B cell (primary cell): ENCODE measurements at regions not wholly inside any gene's neighbourhood (a gene's known extent, or its start where the extent isn't known, plus 50 kb on each side); places are given as distances from the start of the nearest gene placed in this dataset.

Experiments
- ATAC-seq: fragments of 200-7000 bp; cut with Tn5 transposase; one replicate; pipeline ENCODE4 v1.10.0; 2021; ENCODE audit warnings: low read depth, mild to moderate bottlenecking, moderate number of reproducible peaks, moderate library complexity
- CTCF ChIA-PET: fragments of 350-600 bp; sonication (Branson Sonifier 250); formaldehyde crosslinking; loops from one replicate; lab custom pipeline; 2021; ENCODE audit warnings: antibody characterized with exemption, inconsistent platforms; lab: Charles Lee
- POLR2A ChIA-PET: fragments of 350-600 bp; sonication (Branson Sonifier 250); formaldehyde crosslinking; loops from one replicate; lab custom pipeline; 2021; ENCODE audit warnings: antibody characterized with exemption; lab: Charles Lee
- DNase-seq: peaks from one replicate; pipeline ENCODE4 v3.0.0; 2013
- H2AFZ ChIP-seq: 2 replicates; pipeline ENCODE4 v1.6.1; 2012; ENCODE audit warnings: mild to moderate bottlenecking, low read depth, low read length; ENCODE audit not compliant: insufficient read depth, poor library complexity, severe bottlenecking
- H3K27ac ChIP-seq, 2 donors: 1 replicate in 1 of 2; 2 replicates in 1 of 2; pipeline ENCODE4 v1.5.1; 2012 to 2013; ENCODE audit warnings: low read length in 2 of 2, mild to moderate bottlenecking in 2 of 2, moderate library complexity in 1 of 2
- H3K27me3 ChIP-seq, 4 experiments: fragments of 200-600 bp in 1 of 4; sonication (generic) in 1 of 4; replicated peaks in 1 of 4; 1 replicate in 2 of 4; 2 replicates in 2 of 4; pipeline versions ENCODE4 v1.6.1 to v1.7.0; 2013 to 2016; ENCODE audit warnings: low read length in 3 of 4, mild to moderate bottlenecking in 2 of 4, mixed read lengths in 1 of 4, moderate library complexity in 1 of 4; ENCODE audit not compliant: insufficient read depth in 4 of 4, control insufficient read depth in 3 of 4; ENCODE audit errors: control extremely low read depth in 1 of 4
- H3K36me3 ChIP-seq, 2 experiments: replicated peaks in 1 of 2; 1 replicate in 1 of 2; 2 replicates in 1 of 2; pipeline versions ENCODE4 v1.6.1 to v1.7.1; 2013; ENCODE audit warnings: low read length in 1 of 2; ENCODE audit not compliant: insufficient read depth in 2 of 2, control insufficient read depth in 1 of 2; ENCODE audit errors: control extremely low read depth in 1 of 2, extremely low read depth in 1 of 2
- H3K4me1 ChIP-seq, 2 donors: fragments of 200-600 bp in 1 of 2; sonication (generic) in 1 of 2; 1 replicate in 1 of 2; 2 replicates in 1 of 2; pipeline versions ENCODE4 v1.5.1 to v1.6.1; 2013 to 2017; ENCODE audit warnings: low read length in 2 of 2; ENCODE audit not compliant: control insufficient read depth in 2 of 2, insufficient read depth in 2 of 2
- H3K4me2 ChIP-seq: replicated peaks from 2 replicates; pipeline ENCODE3; 2012; ENCODE audit warnings: mild to moderate bottlenecking, low read depth, low read length; ENCODE audit not compliant: poor library complexity, severe bottlenecking
- H3K4me3 ChIP-seq, 5 experiments: fragments of 200-600 bp in 1 of 5; sonication (generic) in 1 of 5; 1 replicate in 3 of 5; 2 replicates in 2 of 5; pipeline versions ENCODE4 v1.5.1 to v1.7.0; 2011 to 2016; ENCODE audit warnings: low read length in 4 of 5, mild to moderate bottlenecking in 4 of 5, low read depth in 2 of 5, control low read depth in 1 of 5, moderate library complexity in 1 of 5; ENCODE audit not compliant: insufficient read depth in 1 of 5; ENCODE audit errors: control extremely low read depth in 1 of 5, extremely low read depth in 1 of 5
- H3K79me2 ChIP-seq: fragments of 200-600 bp; sonication (generic); one replicate; pipeline ENCODE4 v1.6.0; 2016; ENCODE audit warnings: low read length; ENCODE audit not compliant: control insufficient read depth, insufficient read depth
- H3K9ac ChIP-seq: fragments of 200-600 bp; sonication (generic); 2 replicates; pipeline ENCODE4 v1.6.1; 2017; ENCODE audit warnings: mild to moderate bottlenecking, low read length, moderate library complexity
- H3K9me3 ChIP-seq, 3 donors: one replicate each; pipeline versions ENCODE4 v1.6.1 to v1.7.1; 2013; ENCODE audit warnings: low read length in 2 of 3; ENCODE audit not compliant: control insufficient read depth in 2 of 3, insufficient read depth in 1 of 3; ENCODE audit errors: control extremely low read depth in 1 of 3
- H4K20me1 ChIP-seq: 2 replicates; pipeline ENCODE4 v1.6.0; 2012; ENCODE audit warnings: mild to moderate bottlenecking, low read length; ENCODE audit not compliant: insufficient read depth, control insufficient read depth, poor library complexity, severe bottlenecking
- H3K27ac Mint-ChIP-seq: one replicate; pipeline ENCODE4 v1.8.0; 2021; ENCODE audit warnings: mixed read lengths
- H3K27me3 Mint-ChIP-seq: one replicate; pipeline ENCODE4 v1.8.0; 2021; ENCODE audit warnings: mixed read lengths
- H3K4me1 Mint-ChIP-seq: one replicate; pipeline ENCODE4 v1.8.0; 2021; ENCODE audit warnings: mixed read lengths
- H3K4me3 Mint-ChIP-seq: one replicate; pipeline ENCODE4 v1.8.0; 2021; ENCODE audit warnings: mixed read lengths
- H3K9me3 Mint-ChIP-seq: one replicate; pipeline ENCODE4 v1.8.0; 2022; ENCODE audit warnings: mixed read lengths; ENCODE audit not compliant: insufficient read depth
- EZH2 ChIP-seq: IDR thresholded peaks from 2 replicates; pipeline ENCODE4 v1.6.1; 2012; ENCODE audit warnings: borderline replicate concordance, low read depth, mild to moderate bottlenecking, moderate library complexity, low read length; ENCODE audit not compliant: insufficient read depth, poor library complexity, severe bottlenecking
- whole genome bisulfite sequencing: methylation state at CpG from one replicate; pipeline ENCODE4 v1.1.5; 2013; ENCODE audit warnings: missing lambda C conversion rate; ENCODE audit not compliant: insufficient coverage; 5-methylcytosine and 5-hydroxymethylcytosine counted together
- intact Hi-C: fragments of 100-400 bp; cut with micrococcal nuclease; formaldehyde crosslinking; loops from one replicate; pipeline ENCODE4 v1.10.0; 2022
- TF ChIP-seq, protein P1 (sequence below): fragments of 200-600 bp; IDR thresholded peaks from one replicate; pipeline ENCODE4 v1.8.0; 2022; ENCODE audit warnings: antibody characterized with exemption, mild to moderate bottlenecking

DNA sequence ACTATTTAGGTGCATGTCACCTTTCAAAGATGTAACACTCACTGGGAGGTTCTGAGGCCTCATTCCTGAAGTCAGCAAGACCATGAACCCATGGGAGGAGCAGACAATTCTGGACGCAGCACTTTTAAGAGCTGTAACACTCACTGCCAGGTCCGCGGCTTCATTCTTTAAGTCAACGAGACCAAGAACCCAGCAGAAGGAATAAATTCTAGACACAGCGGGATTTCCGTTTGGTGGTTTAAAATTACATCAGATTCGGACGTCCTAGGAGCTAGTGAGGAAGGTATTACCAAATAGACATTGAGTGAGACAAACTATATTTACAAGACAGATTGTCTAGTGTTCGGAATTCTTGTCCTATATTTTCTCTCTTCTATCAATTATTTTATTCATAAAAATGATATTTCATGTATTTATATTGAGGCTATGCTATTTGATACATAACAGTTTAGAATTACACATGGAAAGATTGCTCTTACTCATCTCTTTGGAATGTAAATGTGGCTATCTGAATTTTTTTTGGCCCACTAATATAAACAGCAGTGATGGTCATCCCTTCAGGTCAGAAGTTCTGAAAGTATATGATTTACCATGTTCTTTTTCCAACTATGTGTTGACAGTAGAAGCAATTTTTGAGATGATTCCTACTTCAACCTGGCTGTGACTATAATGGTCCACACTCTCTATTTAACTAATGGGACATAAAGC, 1973.0 kb upstream of the FLRT2 start:
- no peaks in the 10 kb centered on the region for H4K20me1 ChIP-seq
- no peaks in the 10 kb centered on the region for H3K36me3 ChIP-seq
- H3K9ac ChIP-seq = no peak overlapping the region
- H3K4me1 ChIP-seq = no peaks in the 10 kb centered on the region
- TF ChIP-seq, protein P1, sequence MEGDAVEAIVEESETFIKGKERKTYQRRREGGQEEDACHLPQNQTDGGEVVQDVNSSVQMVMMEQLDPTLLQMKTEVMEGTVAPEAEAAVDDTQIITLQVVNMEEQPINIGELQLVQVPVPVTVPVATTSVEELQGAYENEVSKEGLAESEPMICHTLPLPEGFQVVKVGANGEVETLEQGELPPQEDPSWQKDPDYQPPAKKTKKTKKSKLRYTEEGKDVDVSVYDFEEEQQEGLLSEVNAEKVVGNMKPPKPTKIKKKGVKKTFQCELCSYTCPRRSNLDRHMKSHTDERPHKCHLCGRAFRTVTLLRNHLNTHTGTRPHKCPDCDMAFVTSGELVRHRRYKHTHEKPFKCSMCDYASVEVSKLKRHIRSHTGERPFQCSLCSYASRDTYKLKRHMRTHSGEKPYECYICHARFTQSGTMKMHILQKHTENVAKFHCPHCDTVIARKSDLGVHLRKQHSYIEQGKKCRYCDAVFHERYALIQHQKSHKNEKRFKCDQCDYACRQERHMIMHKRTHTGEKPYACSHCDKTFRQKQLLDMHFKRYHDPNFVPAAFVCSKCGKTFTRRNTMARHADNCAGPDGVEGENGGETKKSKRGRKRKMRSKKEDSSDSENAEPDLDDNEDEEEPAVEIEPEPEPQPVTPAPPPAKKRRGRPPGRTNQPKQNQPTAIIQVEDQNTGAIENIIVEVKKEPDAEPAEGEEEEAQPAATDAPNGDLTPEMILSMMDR = no peak
- no peak for TF ChIP-seq EZH2
- Mint-ChIP-seq H3K4me3 (no peak overlapping the region), H3K9me3 (no peaks in the 10 kb centered on the region), H3K27me3 (no peaks in the 10 kb centered on the region), H3K27ac (no peak overlapping the region), H3K4me1 (no peaks in the 10 kb centered on the region)
- DNase-seq (no peak), ATAC-seq (no peak)
- no CpG with 5 or more reads among the region's 9 CpGs for WGBS
- CTCF ChIA-PET = no interaction called here
- peaks cover 2 to 7% (median 2%) of the 10 kb centered on the region in 3 donors for H3K9me3 ChIP-seq
- H3K4me2 ChIP-seq = no peak overlapping the region
- H3K4me3 ChIP-seq = no peak overlapping the region
- H3K27ac ChIP-seq = no peak overlapping the region
- no peaks in the 10 kb centered on the region for H3K27me3 ChIP-seq
- intact Hi-C loops = no loop called here
- POLR2A ChIA-PET = no interaction called here
- H2AFZ ChIP-seq = no peak overlapping the region
- H3K79me2 ChIP-seq = no peaks in the 10 kb centered on the region

DNA sequence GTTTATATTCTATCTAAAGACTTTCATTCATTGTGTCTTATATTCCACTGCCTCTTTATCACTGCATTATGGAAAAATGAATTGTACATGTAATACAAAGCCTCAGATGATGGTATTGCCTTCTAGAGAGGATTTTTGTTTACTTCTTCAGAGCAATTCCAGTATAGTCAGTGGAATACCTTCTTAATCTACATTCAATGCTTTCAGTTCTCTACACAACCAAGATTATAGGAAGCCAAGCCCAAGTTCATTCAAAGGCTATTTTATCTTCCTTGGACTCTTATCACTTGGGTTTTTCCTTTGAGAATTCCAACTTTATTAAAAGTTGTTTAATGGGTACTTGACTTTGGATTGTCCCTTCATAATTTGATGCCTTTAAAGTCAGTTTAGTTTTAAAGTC, 1971.0 kb upstream of the FLRT2 start:
- Histone ChIP-seq H3K4me1 (no peaks in the 10 kb centered on the region), H3K9ac (no peak overlapping the region), H3K79me2 (no peaks in the 10 kb centered on the region), H3K9me3 (peaks cover 2 to 7% (median 4%) of the 10 kb centered on the region in 3 donors), H3K4me2 (no peak overlapping the region), H3K27ac (no peak overlapping the region), H3K36me3 (no peaks in the 10 kb centered on the region), H3K4me3 (no peak overlapping the region), H2AFZ (no peak overlapping the region), H3K27me3 (no peaks in the 10 kb centered on the region), H4K20me1 (no peaks in the 10 kb centered on the region)
- intact Hi-C loops = no loop called here
- ChIA-PET CTCF (no interaction called here), POLR2A (no interaction called here)
- DNase-seq (no peak), ATAC-seq (no peak)
- Mint-ChIP-seq H3K27me3 (no peaks in the 10 kb centered on the region), H3K27ac (no peak overlapping the region), H3K4me3 (no peak overlapping the region), H3K4me1 (no peaks in the 10 kb centered on the region), H3K9me3 (no peaks in the 10 kb centered on the region)
- no peak for TF ChIP-seq EZH2
- TF ChIP-seq, protein P1 = no peak
